ENCODE measurements at regions not wholly inside any gene's neighbourhood (a gene's known extent, or its start where the extent isn't known, plus 50 kb on each side); places are given as distances from the start of the nearest gene placed in this dataset.

DNA sequence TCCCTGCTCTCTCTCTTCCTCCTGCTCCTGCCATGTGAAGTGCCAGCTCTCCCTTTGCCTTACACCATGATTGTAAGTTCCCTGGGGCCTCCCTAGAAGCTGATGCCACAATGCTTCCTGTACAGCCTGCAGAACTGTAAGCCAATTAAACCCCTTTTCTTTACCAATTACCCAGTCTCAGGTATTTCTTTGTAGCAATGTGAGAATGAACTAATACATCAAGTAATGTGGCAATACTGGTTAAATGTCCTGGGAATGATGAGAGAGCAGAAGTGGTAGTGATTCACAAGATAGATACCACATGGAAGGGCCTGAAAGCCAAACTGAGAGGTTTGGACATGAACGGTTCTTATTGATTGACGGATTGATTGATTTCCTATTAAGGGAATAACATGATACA lies 62.6 kb upstream of the IL12B start:
- intact Hi-C loops (cut with micrococcal nuclease; ENCODE audit: unreplicated experiment) (no loop called here), in situ Hi-C loops (cut with MboI) (no loop called here)
- ATAC-seq = no peak
- RAD21 ChIA-PET (ENCODE audit: unreplicated experiment) = no interaction called here
- H2AFZ ChIP-seq (ENCODE audit: control insufficient read depth, low read depth, low read length) = no peak overlapping the region
- no TSS peak for BruUV-seq (replicated peaks)
- H4K20me1 ChIP-seq (ENCODE audit: control insufficient read depth, insufficient read depth) = no peaks in the 10 kb centered on the region
- no peaks in the 10 kb centered on the region; a peak in 1 of 4 replicates for H3K27me3 ChIP-seq (replicated peaks in 1 of 2; ENCODE audit: control insufficient read depth in 2 of 2, insufficient read depth in 2 of 2, low read length in 1 of 2)
- H3K79me2 ChIP-seq (ENCODE audit: control insufficient read depth, insufficient read depth, low read length) = no peaks in the 10 kb centered on the region
- H3K4me2 ChIP-seq (ENCODE audit: control insufficient read depth, insufficient read depth) = no peak overlapping the region
- no peaks in the 10 kb centered on the region; the same call in 2 of the 3 replicates for H3K9me3 ChIP-seq (replicated peaks; ENCODE audit: control insufficient read depth, insufficient read depth, low read length)
- no peaks in the 10 kb centered on the region for H3K36me3 ChIP-seq (ENCODE audit: control insufficient read depth in 2 of 2, insufficient read depth in 2 of 2, low read length in 1 of 2)
- no peak overlapping the region for H3K4me3 ChIP-seq
- FAIRE-seq = no peak
- CTCF ChIA-PET = interaction anchor here (1.1 kb wide), 1 partner anchor 9 kb away, joined by 3 read pairs; no protein-coding TSS in a partner anchor
- SMC1A ChIA-PET (ENCODE audit: uncharacterized antibody, unreplicated experiment) = no interaction called here
- no peak overlapping the region for H3K9ac ChIP-seq (ENCODE audit: control insufficient read depth, insufficient read depth, low read length)
- no peaks in the 10 kb centered on the region for H3K4me1 ChIP-seq (ENCODE audit: control insufficient read depth, insufficient read depth, low read length)
- POLR2A ChIA-PET = no interaction called here
- DNase-seq (ENCODE audit: low read depth, low spot score) = no peak
- H3K27ac ChIP-seq (ENCODE audit: control insufficient read depth, insufficient read depth) = no peak overlapping the region
- no peak for TF ChIP-seq CHD1 (IDR thresholded peaks at IDR 0.05; ENCODE audit: low read depth, low read length)
- no peak for TF ChIP-seq IKZF1 (conservative IDR thresholded peaks at IDR 0.05)
- WGBS (ENCODE audit: insufficient coverage, insufficient replicate concordance, low lambda C conversion rate, missing lambda C conversion rate) = 83% methylated on average over 2 of the region's 2 CpGs

DNA sequence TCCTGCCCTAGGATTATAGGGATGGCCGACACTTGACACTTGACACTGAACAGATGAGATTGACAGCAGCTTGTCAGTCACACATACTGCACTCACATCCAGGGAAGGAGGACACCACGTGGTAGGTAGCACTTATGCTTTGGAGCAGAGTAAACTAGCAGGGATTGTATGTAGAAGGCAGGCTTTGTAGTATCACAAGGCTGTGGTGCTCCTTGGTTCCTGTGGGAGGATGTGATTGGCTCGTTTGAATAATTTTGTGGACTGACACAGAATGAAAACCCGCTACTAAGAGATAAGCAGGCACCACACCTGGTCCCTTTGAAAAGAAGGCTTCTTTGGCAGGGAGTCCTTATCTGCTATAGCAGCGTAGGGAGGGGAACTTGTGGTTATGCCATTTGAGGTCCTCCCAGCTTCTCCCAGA lies 63.6 kb upstream of the IL12B start:
- FAIRE-seq (no peak), DNase-seq (ENCODE audit: low read depth, low spot score) (no peak), ATAC-seq (no peak)
- Histone ChIP-seq H3K36me3 (ENCODE audit: control insufficient read depth in 2 of 2, insufficient read depth in 2 of 2, low read length in 1 of 2) (no peaks in the 10 kb centered on the region), H2AFZ (ENCODE audit: control insufficient read depth, low read depth, low read length) (no peak overlapping the region), H3K79me2 (ENCODE audit: control insufficient read depth, insufficient read depth, low read length) (no peaks in the 10 kb centered on the region), H3K4me1 (ENCODE audit: control insufficient read depth, insufficient read depth, low read length) (no peaks in the 10 kb centered on the region), H3K27me3 (replicated peaks in 1 of 2; ENCODE audit: control insufficient read depth in 2 of 2, insufficient read depth in 2 of 2, low read length in 1 of 2) (no peaks in the 10 kb centered on the region; a peak in 1 of 4 replicates), H4K20me1 (ENCODE audit: control insufficient read depth, insufficient read depth) (no peaks in the 10 kb centered on the region), H3K4me2 (ENCODE audit: control insufficient read depth, insufficient read depth) (no peak overlapping the region), H3K9ac (ENCODE audit: control insufficient read depth, insufficient read depth, low read length) (no peak overlapping the region), H3K27ac (ENCODE audit: control insufficient read depth, insufficient read depth) (no peak overlapping the region), H3K9me3 (replicated peaks; ENCODE audit: control insufficient read depth, insufficient read depth, low read length) (no peaks in the 10 kb centered on the region; the same call in 2 of the 3 replicates), H3K4me3 (no peak overlapping the region)
- SMC1A ChIA-PET (ENCODE audit: uncharacterized antibody, unreplicated experiment) = no interaction called here
- no TSS peak for BruUV-seq (replicated peaks)
- POLR2A ChIA-PET = no interaction called here
- TF ChIP-seq ZNF24 (IDR thresholded peaks at IDR 0.05) = no peak
- TF ChIP-seq, protein P1, sequence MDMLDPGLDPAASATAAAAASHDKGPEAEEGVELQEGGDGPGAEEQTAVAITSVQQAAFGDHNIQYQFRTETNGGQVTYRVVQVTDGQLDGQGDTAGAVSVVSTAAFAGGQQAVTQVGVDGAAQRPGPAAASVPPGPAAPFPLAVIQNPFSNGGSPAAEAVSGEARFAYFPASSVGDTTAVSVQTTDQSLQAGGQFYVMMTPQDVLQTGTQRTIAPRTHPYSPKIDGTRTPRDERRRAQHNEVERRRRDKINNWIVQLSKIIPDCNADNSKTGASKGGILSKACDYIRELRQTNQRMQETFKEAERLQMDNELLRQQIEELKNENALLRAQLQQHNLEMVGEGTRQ (IDR thresholded peaks at IDR 0.05; ENCODE audit: borderline replicate concordance, low read depth, low read length) = no peak
- TF ChIP-seq KDM1A (IDR thresholded peaks at IDR 0.05; ENCODE audit: borderline replicate concordance) = no peak
- TF ChIP-seq NR2C1 (IDR thresholded peaks at IDR 0.05) = no peak
- 44% methylated on average over 5 of the region's 5 CpGs for WGBS (ENCODE audit: insufficient coverage, insufficient replicate concordance, low lambda C conversion rate, missing lambda C conversion rate)
- intact Hi-C loops (cut with micrococcal nuclease; ENCODE audit: unreplicated experiment) = no loop called here
- in situ Hi-C loops (cut with MboI) = no loop called here
- CTCF ChIA-PET = no interaction called here
- RAD21 ChIA-PET (ENCODE audit: unreplicated experiment) = no interaction called here

Measured in GM12878 (cell line).